ENCODE measurements at regions not wholly inside any gene's neighbourhood (a gene's known extent, or its start where the extent isn't known, plus 50 kb on each side); places are given as distances from the start of the nearest gene placed in this dataset.
"Not testable (repeated sequence)": the region's sequence is repeated elsewhere in the genome, so short reads cannot be mapped to it uniquely, and the experiment has no call there.

GRCh38 chr2:188000189-188000588, 291.5 kb upstream of the GULP1 start:
- DNase-seq: no peak

GRCh38 chr2:188003800-188004199, 287.9 kb upstream of the GULP1 start:
- no peak for DNase-seq

- no peak for DNase-seq
Measured at GRCh38 chr2:188013767-188014166, 277.9 kb upstream of the GULP1 start.

GRCh38 chr2:188016917-188017316, 274.8 kb upstream of the GULP1 start:
- DNase-seq: no peak

- DNase-seq: no peak
Measured at GRCh38 chr2:188022389-188022788, 269.3 kb upstream of the GULP1 start.

- no peak for DNase-seq
Measured at GRCh38 chr2:188023035-188023434, 268.6 kb upstream of the GULP1 start.

GRCh38 chr2:188024811-188025210, 266.9 kb upstream of the GULP1 start:
- no peak for DNase-seq

GRCh38 chr2:188028739-188029138, 262.9 kb upstream of the GULP1 start:
- DNase-seq: no peak

GRCh38 chr2:188032306-188032705, 259.4 kb upstream of the GULP1 start:
- DNase-seq: no peak

GRCh38 chr2:188032786-188033185, 258.9 kb upstream of the GULP1 start:
- DNase-seq: no peak

GRCh38 chr2:188033240-188033639, 258.4 kb upstream of the GULP1 start:
- not testable (repeated sequence) for DNase-seq

- DNase-seq: not testable (repeated sequence)
Measured at GRCh38 chr2:188034102-188034501, 257.6 kb upstream of the GULP1 start.

GRCh38 chr2:188035377-188035776, 256.3 kb upstream of the GULP1 start:
- not testable (repeated sequence) for DNase-seq

GRCh38 chr2:188036786-188037185, 254.9 kb upstream of the GULP1 start:
- not testable (repeated sequence) for DNase-seq

GRCh38 chr2:188039307-188039706, 252.4 kb upstream of the GULP1 start:
- no peak for DNase-seq

GRCh38 chr2:188042412-188042811, 249.3 kb upstream of the GULP1 start:
- DNase-seq: no peak

- no peak for DNase-seq
Measured at GRCh38 chr2:188045016-188045415, 246.7 kb upstream of the GULP1 start.

GRCh38 chr2:188046437-188046836, 245.2 kb upstream of the GULP1 start:
- no peak for DNase-seq

- no peak for DNase-seq
Measured at GRCh38 chr2:188047735-188048134, 243.9 kb upstream of the GULP1 start.

GRCh38 chr2:188050726-188051125, 240.9 kb upstream of the GULP1 start:
- DNase-seq: no peak

GRCh38 chr2:188051706-188052105, 240.0 kb upstream of the GULP1 start:
- DNase-seq: no peak

GRCh38 chr2:188065386-188065785, 226.3 kb upstream of the GULP1 start:
- DNase-seq: no peak

GRCh38 chr2:188068093-188068492, 223.6 kb upstream of the GULP1 start:
- DNase-seq: no peak

GRCh38 chr2:188076149-188077056, 215.3 kb upstream of the GULP1 start:
- no peak for DNase-seq

GRCh38 chr2:188077757-188078156, 213.9 kb upstream of the GULP1 start:
- DNase-seq: no peak

Measured in DMS153 (cell line).